Right lobe of liver (tissue), 4 donors: ENCODE measurements at regions not wholly inside any gene's neighbourhood (a gene's known extent, or its start where the extent isn't known, plus 50 kb on each side); places are given as distances from the start of the nearest gene placed in this dataset.

Source experiments
- CTCF ChIP-seq, 4 donors: fragments of 200-600 bp in 3 of 4; fragments of 450-650 bp in 1 of 4; IDR thresholded peaks; one replicate each; pipeline versions ENCODE4 v1.5.1 to v1.8.0; 2016 to 2022; ENCODE audit warnings: antibody characterized with exemption in 4 of 4, mild to moderate bottlenecking in 2 of 4
- POLR2A ChIP-seq: fragments of 450-650 bp; IDR thresholded peaks from one replicate; pipeline ENCODE4 v1.6.1; 2017; ENCODE audit warnings: antibody characterized with exemption, mild to moderate bottlenecking
- donor health status: DM: no; HTN: no; CAD: no.
- donor health status: DM: no; HTN: no; CAD: no.
- donor health status: DM: no; HTN: yes; CAD: no.

GRCh38 chr5:40240111-40240510, 439.6 kb upstream of the PTGER4 start:
- no peak for TF ChIP-seq POLR2A
- no peak for TF ChIP-seq CTCF (IDR thresholded peaks at IDR 0.05)
